ENCODE measurements at regions not wholly inside any gene's neighbourhood (a gene's known extent, or its start where the extent isn't known, plus 50 kb on each side); places are given as distances from the start of the nearest gene placed in this dataset.

- TF ChIP-seq TAF1 (IDR thresholded peaks at IDR 0.05; ENCODE audit: low read depth) (no peak), REST (IDR thresholded peaks at IDR 0.05; ENCODE audit: low read depth) (no peak), CEBPB (IDR thresholded peaks at IDR 0.05) (no peak), EP300 (IDR thresholded peaks at IDR 0.05; ENCODE audit: borderline replicate concordance) (no peak), EGR1 (IDR thresholded peaks at IDR 0.05) (no peak), ZBTB7A (IDR thresholded peaks at IDR 0.05; ENCODE audit: low read depth) (no peak), NFIC (IDR thresholded peaks at IDR 0.05) (no peak), YY1 (IDR thresholded peaks at IDR 0.05; ENCODE audit: low read depth) (no peak), RAD21 (IDR thresholded peaks at IDR 0.05; ENCODE audit: low read depth) (no peak), TEAD4 (IDR thresholded peaks at IDR 0.05) (no peak), FOXM1 (IDR thresholded peaks at IDR 0.05; ENCODE audit: borderline replicate concordance, low read depth) (no peak), CREB1 (IDR thresholded peaks at IDR 0.05; ENCODE audit: low read depth) (no peak)
- TF ChIP-seq, protein P1, sequence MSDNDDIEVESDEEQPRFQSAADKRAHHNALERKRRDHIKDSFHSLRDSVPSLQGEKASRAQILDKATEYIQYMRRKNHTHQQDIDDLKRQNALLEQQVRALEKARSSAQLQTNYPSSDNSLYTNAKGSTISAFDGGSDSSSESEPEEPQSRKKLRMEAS (IDR thresholded peaks at IDR 0.05) = no peak
- TF ChIP-seq, protein P2, sequence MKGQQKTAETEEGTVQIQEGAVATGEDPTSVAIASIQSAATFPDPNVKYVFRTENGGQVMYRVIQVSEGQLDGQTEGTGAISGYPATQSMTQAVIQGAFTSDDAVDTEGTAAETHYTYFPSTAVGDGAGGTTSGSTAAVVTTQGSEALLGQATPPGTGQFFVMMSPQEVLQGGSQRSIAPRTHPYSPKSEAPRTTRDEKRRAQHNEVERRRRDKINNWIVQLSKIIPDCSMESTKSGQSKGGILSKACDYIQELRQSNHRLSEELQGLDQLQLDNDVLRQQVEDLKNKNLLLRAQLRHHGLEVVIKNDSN (IDR thresholded peaks at IDR 0.05) = no peak
Measured at GRCh38 chr2:48195169-48195568, 119.3 kb upstream of the FOXN2 start.
